Activated CD8-positive, alpha-beta T cell treated with anti-CD3 and anti-CD28 coated beads, Interleukin-2, amount 10 ng/mL, durations not matched to agents 7 days and 5 days (primary cell): ENCODE measurements at regions not wholly inside any gene's neighbourhood (a gene's known extent, or its start where the extent isn't known, plus 50 kb on each side); places are given as distances from the start of the nearest gene placed in this dataset.
"Not testable (repeated sequence)": the region's sequence is repeated elsewhere in the genome, so short reads cannot be mapped to it uniquely, and the experiment has no call there.

ENCODE experiments used
- ATAC-seq: fragments of 150-1000 bp; cut with Tn5 transposase; one replicate; pipeline ENCODE4 v1.10.0; 2021; ENCODE audit warnings: moderate library complexity
- CTCF ChIA-PET: fragments of 350-600 bp; sonication (Branson Sonifier 250); formaldehyde crosslinking; loops from one replicate; lab custom pipeline; 2021; ENCODE audit warnings: antibody characterized with exemption; lab: Charles Lee
- POLR2A ChIA-PET: fragments of 350-600 bp; sonication (Branson Sonifier 250); formaldehyde crosslinking; loops from one replicate; lab custom pipeline; 2021; ENCODE audit warnings: antibody characterized with exemption; lab: Charles Lee
- DNase-seq: peaks from one replicate; pipeline ENCODE4 v3.0.0-alpha.2; 2020
- H3K27ac Mint-ChIP-seq: one replicate; pipeline ENCODE4 v1.8.0; 2021; ENCODE audit warnings: mild to moderate bottlenecking, mixed read lengths
- H3K27me3 Mint-ChIP-seq: one replicate; pipeline ENCODE4 v1.8.0; 2021; ENCODE audit warnings: low read depth, mixed read lengths
- H3K36me3 Mint-ChIP-seq: one replicate; pipeline ENCODE4 v1.8.0; 2021; ENCODE audit warnings: low read depth, mixed read lengths
- H3K4me1 Mint-ChIP-seq: one replicate; pipeline ENCODE4 v1.8.0; 2021; ENCODE audit warnings: low read depth, mixed read lengths
- H3K4me3 Mint-ChIP-seq: one replicate; pipeline ENCODE4 v1.8.0; 2021; ENCODE audit warnings: mild to moderate bottlenecking, mixed read lengths
- H3K9me3 Mint-ChIP-seq: one replicate; pipeline ENCODE4 v1.8.0; 2022; ENCODE audit warnings: mixed read lengths; ENCODE audit not compliant: insufficient read depth

GRCh38 chr1:173257805-173258204 lies 50.7 kb upstream of the TNFSF4 start:
- CTCF ChIA-PET, result no interaction called here
- H3K9me3 Mint-ChIP-seq, result peaks cover 15% of the 10 kb centered on the region
- no peaks in the 10 kb centered on the region for H3K27me3 Mint-ChIP-seq
- peaks cover 6% of the 10 kb centered on the region for H3K4me1 Mint-ChIP-seq
- no peak for DNase-seq
- no peak overlapping the region for H3K27ac Mint-ChIP-seq
- POLR2A ChIA-PET, result no interaction called here
- no peak for ATAC-seq
- H3K36me3 Mint-ChIP-seq, result peaks cover 5% of the 10 kb centered on the region
- no peak overlapping the region for H3K4me3 Mint-ChIP-seq

- Mint-ChIP-seq H3K36me3 (peaks cover 5% of the 10 kb centered on the region), H3K9me3 (peaks cover 15% of the 10 kb centered on the region), H3K27ac (no peak overlapping the region), H3K27me3 (no peaks in the 10 kb centered on the region), H3K4me3 (no peak overlapping the region), H3K4me1 (peaks cover 6% of the 10 kb centered on the region)
- no peak for ATAC-seq
- ChIA-PET CTCF (no interaction called here), POLR2A (no interaction called here)
- DNase-seq, result no peak
Observed at GRCh38 chr1:173258479-173259264, 51.5 kb upstream of the TNFSF4 start.

GRCh38 chr1:173260329-173260728 lies 53.2 kb upstream of the TNFSF4 start:
- H3K27me3 Mint-ChIP-seq, H3K4me3 Mint-ChIP-seq, H3K4me1 Mint-ChIP-seq, POLR2A ChIA-PET, ATAC-seq, H3K36me3 Mint-ChIP-seq, H3K27ac Mint-ChIP-seq, CTCF ChIA-PET, DNase-seq: not testable (repeated sequence)
- peaks cover 15% of the 10 kb centered on the region for H3K9me3 Mint-ChIP-seq

GRCh38 chr1:173266841-173267240 lies 59.7 kb upstream of the TNFSF4 start:
- Mint-ChIP-seq H3K4me3 (no peak overlapping the region), H3K27me3 (no peaks in the 10 kb centered on the region), H3K4me1 (no peaks in the 10 kb centered on the region), H3K9me3 (no peaks in the 10 kb centered on the region), H3K36me3 (no peaks in the 10 kb centered on the region), H3K27ac (no peak overlapping the region)
- ChIA-PET POLR2A (no interaction called here), CTCF (no interaction called here)
- ATAC-seq, result no peak
- DNase-seq, result no peak

- DNase-seq, result no peak
- POLR2A ChIA-PET, result no interaction called here
- Mint-ChIP-seq H3K27ac (no peak overlapping the region), H3K9me3 (no peaks in the 10 kb centered on the region), H3K36me3 (no peaks in the 10 kb centered on the region), H3K27me3 (no peaks in the 10 kb centered on the region), H3K4me3 (no peak overlapping the region), H3K4me1 (no peaks in the 10 kb centered on the region)
- CTCF ChIA-PET, result interaction anchor here (1.7 kb wide), 1 partner anchor 144 kb away, joined by 3 read pairs; no protein-coding TSS in a partner anchor
- ATAC-seq, result no peak
Observed at GRCh38 chr1:173267453-173267945, 60.4 kb upstream of the TNFSF4 start.

GRCh38 chr1:173268261-173268660 lies 61.1 kb upstream of the TNFSF4 start:
- no peaks in the 10 kb centered on the region for H3K27me3 Mint-ChIP-seq
- ATAC-seq (no peak), DNase-seq (no peak)
- no peaks in the 10 kb centered on the region for H3K4me1 Mint-ChIP-seq
- ChIA-PET POLR2A (no interaction called here), CTCF (interaction anchor here (1.3 to 1.7 kb wide), 2 partner anchors 30 to 143 kb away, joined by 3 read pairs; no protein-coding TSS in a partner anchor)
- H3K36me3 Mint-ChIP-seq, result no peaks in the 10 kb centered on the region
- no peak overlapping the region for H3K4me3 Mint-ChIP-seq
- no peak overlapping the region for H3K27ac Mint-ChIP-seq
- no peaks in the 10 kb centered on the region for H3K9me3 Mint-ChIP-seq

- ChIA-PET CTCF (interaction anchor here (1.3 to 1.7 kb wide), 2 partner anchors 29 to 143 kb away, joined by 3 read pairs; no protein-coding TSS in a partner anchor), POLR2A (no interaction called here)
- Mint-ChIP-seq H3K27ac (no peak overlapping the region), H3K27me3 (no peaks in the 10 kb centered on the region), H3K4me3 (no peak overlapping the region), H3K4me1 (no peaks in the 10 kb centered on the region), H3K9me3 (no peaks in the 10 kb centered on the region), H3K36me3 (no peaks in the 10 kb centered on the region)
- DNase-seq, result no peak
- no peak for ATAC-seq
Observed at GRCh38 chr1:173268786-173269277, 61.7 kb upstream of the TNFSF4 start.

- no peak overlapping the region for H3K27ac Mint-ChIP-seq
- ChIA-PET POLR2A (no interaction called here), CTCF (interaction anchor here (1.3 kb wide), 1 partner anchor 28 kb away, joined by 3 read pairs; no protein-coding TSS in a partner anchor)
- H3K27me3 Mint-ChIP-seq, result no peaks in the 10 kb centered on the region
- H3K36me3 Mint-ChIP-seq, result no peaks in the 10 kb centered on the region
- H3K4me3 Mint-ChIP-seq, result no peak overlapping the region
- no peaks in the 10 kb centered on the region for H3K4me1 Mint-ChIP-seq
- DNase-seq, result no peak
- no peaks in the 10 kb centered on the region for H3K9me3 Mint-ChIP-seq
- no peak for ATAC-seq
Observed at GRCh38 chr1:173269490-173270230, 62.5 kb upstream of the TNFSF4 start.

GRCh38 chr1:173270243-173270642 lies 63.1 kb upstream of the TNFSF4 start:
- no peaks in the 10 kb centered on the region for H3K36me3 Mint-ChIP-seq
- H3K27me3 Mint-ChIP-seq, result no peaks in the 10 kb centered on the region
- H3K9me3 Mint-ChIP-seq, result no peaks in the 10 kb centered on the region
- ATAC-seq, result no peak
- H3K27ac Mint-ChIP-seq, result no peak overlapping the region
- no peaks in the 10 kb centered on the region for H3K4me1 Mint-ChIP-seq
- H3K4me3 Mint-ChIP-seq, result no peak overlapping the region
- POLR2A ChIA-PET, result no interaction called here
- CTCF ChIA-PET, result no interaction called here
- DNase-seq, result no peak

GRCh38 chr1:173271021-173271420 lies 63.9 kb upstream of the TNFSF4 start:
- H3K27me3 Mint-ChIP-seq, H3K9me3 Mint-ChIP-seq, H3K36me3 Mint-ChIP-seq, H3K4me3 Mint-ChIP-seq, ATAC-seq, CTCF ChIA-PET, POLR2A ChIA-PET, H3K4me1 Mint-ChIP-seq, DNase-seq, H3K27ac Mint-ChIP-seq: not testable (repeated sequence)

- CTCF ChIA-PET, result interaction anchor here (1.4 kb wide), 1 partner anchor 20 kb away, joined by 3 read pairs; no protein-coding TSS in a partner anchor
- H3K27ac Mint-ChIP-seq, result no peak overlapping the region
- ATAC-seq, result no peak
Observed at GRCh38 chr1:173275496-173275895, 68.4 kb upstream of the TNFSF4 start.

More at GRCh38 chr1:173275496-173275895, 68.4 kb upstream of the TNFSF4 start:
- Mint-ChIP-seq H3K27me3 (peaks cover 5% of the 10 kb centered on the region), H3K9me3 (no peaks in the 10 kb centered on the region), H3K4me3 (no peak overlapping the region), H3K4me1 (peaks cover 10% of the 10 kb centered on the region), H3K36me3 (no peaks in the 10 kb centered on the region)
- no peak for DNase-seq
- POLR2A ChIA-PET, result no interaction called here
